Smooth muscle cell of the brain vasculature (primary cell): ENCODE measurements at regions not wholly inside any gene's neighbourhood (a gene's known extent, or its start where the extent isn't known, plus 50 kb on each side); places are given as distances from the start of the nearest gene placed in this dataset.
A peak's percentile ranks its signal among the peaks of the same experiment; 100 is the strongest.
"Not testable (repeated sequence)": the region's sequence is repeated elsewhere in the genome, so short reads cannot be mapped to it uniquely, and the experiment has no call there.

Experiments used
- DNase-seq: peaks from one replicate; pipeline ENCODE4 v3.0.0-alpha.2; 2012; ENCODE audit warnings: low read depth, low spot score

DNA sequence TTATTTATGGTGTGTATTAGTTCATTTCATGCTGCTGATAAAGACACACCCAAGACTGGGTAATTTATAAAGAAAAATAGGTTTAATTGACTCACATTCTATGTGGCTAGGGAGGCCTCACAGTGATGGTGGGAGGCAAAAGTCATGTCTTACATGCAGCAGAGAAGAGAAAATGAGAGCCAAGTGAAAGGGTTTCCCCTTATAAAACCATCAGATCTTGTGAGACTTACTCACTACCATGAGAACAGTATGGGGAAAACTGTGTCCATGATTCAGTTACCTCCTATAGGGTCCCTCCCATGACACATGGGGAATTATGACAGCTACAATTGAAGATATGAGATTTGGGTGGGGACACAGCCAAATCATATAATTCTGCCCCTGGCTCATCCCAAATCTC is 150.0 kb upstream of the AHI1 start:
- DNase-seq = no peak

DNA sequence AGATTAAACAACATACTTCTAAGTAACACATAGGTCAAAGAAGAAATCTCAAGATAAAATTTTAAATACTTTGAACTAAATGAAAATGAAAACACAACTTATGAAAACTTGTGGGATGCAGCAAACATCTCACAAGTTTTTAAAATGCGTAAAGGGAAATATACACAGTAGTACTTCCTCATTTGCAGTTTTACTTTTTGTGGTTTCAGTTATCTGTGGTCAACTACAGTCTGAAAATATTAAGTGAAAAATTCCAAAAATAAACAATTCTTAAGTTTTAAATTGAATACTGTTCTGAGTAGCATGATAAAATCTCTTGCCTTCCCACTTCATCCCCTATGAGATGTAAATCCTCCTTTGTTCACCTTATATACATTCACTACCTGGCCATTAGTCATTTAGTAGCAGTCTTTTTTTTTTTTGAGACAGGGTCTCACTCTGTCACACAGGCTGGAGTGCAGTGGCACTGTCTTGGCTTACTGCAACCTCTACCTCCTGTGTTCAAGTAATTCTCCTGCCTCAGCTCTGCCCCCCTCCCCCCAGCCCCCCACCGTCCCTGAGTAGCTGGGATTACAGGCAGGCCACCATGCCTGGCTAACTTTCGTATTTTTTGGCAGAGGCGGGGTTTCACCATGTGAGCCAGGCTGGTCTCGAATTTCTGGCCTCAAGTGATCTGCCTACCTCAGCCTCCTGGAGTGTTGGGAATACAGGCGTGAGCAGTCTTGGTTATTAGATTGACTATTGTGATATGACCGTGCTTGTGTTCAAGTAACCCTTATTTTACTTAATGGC is 154.6 kb upstream of the AHI1 start:
- no peak for DNase-seq

DNA sequence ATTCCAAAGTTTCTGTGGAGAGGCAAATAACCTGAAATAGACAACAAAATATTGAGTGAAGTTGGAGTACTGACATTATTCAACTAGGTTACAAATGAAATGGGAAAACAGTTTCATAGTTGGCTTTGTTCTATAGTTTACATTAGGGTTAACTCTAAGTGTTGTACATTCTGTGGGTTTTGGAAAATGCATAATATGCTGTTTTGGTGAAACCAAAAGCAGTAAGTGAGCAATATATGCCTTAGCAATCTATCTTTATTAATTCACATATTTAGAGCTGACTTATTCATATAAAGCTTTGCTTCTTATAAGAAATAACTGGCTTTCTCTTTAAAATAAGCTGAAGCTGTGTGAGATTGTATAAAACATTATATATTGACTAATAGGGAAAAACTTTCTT is 157.5 kb upstream of the AHI1 start:
- DNase-seq = no peak

DNA sequence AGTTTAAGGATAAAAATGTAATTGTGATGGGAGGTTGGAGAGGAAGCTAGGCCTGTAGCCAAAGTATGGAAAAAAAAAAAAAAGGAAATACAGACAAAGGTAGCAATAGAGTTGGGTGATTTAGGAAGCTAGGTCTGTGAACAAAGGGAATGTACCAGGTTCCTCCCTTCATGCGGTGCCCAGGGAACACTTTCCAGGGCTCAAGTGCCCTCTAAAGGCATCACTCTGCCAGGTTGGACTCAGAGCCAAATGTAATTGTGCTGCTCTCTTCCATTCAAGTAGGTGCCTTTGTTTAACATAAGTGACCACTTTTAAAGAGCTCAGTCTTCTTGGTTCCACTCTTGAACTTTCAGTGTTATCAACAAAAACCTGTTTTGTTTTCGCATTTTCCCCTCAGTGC is 159.7 kb upstream of the AHI1 start:
- DNase-seq = no peak

DNA sequence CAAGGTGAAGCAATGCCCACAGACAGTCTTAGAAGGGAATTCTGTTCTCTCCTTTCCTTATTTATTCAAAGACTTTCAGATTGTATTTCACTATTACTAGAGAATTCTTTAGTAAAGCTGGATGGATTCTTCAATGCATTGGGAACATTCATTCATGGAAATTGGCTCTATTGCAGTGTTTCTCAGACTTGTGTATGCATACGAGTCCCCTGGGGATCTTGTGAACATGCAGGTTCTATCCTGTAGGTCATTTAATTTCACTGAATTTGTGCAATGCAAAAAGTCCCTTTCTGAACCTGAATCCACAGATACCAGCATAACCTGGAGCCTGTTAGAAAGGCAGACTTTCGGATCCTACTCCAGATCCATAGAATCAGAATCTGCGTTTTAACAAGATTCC is 160.9 kb upstream of the AHI1 start:
- DNase-seq = no peak

DNA sequence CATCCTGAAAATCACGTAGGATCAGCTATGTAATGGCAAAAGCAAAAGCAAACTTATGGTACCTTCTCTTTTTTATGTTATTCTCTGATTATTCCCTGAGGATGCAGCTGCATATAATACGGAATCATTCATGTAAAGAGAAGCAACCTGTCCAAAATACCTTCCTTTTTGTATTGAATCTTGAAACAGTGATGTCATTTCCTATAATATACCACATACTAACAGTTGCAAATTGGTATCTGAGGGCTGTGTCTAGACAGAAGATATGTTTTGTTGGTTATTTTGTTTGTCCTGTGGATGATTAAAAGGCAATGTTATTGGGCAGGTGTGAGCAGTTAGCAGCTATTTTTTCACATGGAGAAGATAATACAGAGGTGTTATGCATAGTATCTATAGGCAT is 161.4 kb upstream of the AHI1 start:
- no peak for DNase-seq

DNA sequence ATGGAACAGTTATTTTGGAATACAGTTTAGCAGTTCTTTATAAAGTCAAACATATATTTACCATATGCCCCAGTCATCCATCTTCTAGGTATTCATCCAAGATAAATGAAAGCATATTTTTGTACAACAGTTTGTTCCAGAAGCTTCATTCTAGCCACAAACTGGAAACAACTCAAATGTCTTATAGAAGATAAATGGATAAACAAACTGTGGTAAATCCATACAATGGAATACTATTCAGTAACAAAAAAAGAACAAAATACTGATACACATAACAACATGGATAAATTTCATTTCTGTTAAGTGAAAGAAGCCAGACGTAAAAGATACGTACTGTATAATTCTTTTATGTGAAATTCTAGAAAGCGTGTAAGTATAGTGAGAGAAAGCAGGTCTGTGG is 167.0 kb upstream of the AHI1 start:
- DNase-seq = no peak

DNA sequence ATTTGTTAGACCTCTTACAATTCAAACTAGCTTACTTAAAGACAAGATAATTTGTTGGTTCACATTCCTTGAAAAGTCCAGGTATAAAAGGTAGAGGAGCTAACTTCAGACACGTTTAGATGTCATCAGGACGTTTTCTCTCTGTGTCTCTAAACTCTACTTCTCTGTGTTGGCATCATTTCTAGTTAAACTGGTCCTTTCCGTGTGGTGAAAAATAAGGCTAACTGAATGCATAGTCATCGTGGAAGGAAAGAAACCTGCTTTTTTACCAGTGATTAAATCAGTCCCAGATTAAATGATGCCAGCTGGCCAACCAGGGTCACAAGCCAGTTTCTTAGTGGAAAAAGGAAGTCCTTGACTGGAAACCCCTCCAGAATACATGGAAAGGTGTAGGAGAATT is 168.4 kb upstream of the AHI1 start:
- DNase-seq = no peak

DNA sequence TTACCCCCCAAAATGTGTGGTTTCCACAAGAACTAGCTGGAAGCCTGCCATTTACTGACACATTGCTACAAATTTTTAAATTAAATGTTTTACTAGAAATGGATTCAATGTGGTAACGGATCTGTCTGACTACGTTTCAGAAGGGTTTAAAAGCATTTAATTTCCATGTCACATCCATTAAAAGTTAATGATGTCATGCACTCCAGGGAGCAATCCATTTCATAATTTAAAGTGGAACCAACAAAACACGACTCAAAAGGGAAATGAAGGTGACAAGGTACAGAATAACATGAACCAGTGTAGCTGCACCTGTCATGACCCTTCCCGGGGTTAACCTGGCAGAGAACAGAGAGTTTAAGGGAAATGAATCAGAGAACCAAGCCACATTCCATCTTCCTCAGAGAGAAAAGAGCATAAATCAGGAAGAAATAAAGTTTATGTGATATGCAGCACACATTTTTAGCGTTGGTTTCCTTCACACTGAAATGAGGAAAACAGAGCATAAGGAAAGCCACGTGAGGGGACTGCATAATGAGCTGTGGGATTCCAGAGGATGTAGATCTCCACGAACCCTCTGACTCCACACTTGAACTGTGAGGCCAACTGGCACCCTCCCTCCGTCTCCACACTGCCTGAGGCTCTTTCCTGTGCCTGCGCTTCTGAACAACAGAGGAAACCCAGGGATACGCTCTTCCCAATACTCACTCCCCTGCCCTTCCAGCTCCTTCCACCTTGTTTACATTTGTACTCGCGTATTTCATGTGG is 170.3 kb upstream of the AHI1 start:
- DNase-seq = no peak

DNA sequence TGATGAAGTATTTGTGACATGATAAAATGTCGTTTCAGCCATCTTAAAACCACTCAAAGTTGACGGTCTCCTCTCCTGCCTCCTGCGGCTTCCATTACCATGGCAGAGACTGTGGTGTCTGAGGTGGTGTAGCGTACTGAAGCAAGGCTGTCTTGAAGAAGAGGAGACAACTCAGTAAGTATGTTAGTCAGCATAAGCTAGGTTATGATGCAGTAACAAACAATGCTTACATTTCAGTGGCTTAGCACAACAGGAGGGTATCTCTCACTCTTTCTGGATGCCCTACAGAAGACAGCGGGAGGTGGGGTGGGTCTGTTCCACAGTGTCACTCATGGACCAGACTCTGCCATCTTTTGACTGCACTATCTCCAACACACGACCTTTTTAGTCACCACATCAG is 174.7 kb upstream of the AHI1 start:
- no peak for DNase-seq

DNA sequence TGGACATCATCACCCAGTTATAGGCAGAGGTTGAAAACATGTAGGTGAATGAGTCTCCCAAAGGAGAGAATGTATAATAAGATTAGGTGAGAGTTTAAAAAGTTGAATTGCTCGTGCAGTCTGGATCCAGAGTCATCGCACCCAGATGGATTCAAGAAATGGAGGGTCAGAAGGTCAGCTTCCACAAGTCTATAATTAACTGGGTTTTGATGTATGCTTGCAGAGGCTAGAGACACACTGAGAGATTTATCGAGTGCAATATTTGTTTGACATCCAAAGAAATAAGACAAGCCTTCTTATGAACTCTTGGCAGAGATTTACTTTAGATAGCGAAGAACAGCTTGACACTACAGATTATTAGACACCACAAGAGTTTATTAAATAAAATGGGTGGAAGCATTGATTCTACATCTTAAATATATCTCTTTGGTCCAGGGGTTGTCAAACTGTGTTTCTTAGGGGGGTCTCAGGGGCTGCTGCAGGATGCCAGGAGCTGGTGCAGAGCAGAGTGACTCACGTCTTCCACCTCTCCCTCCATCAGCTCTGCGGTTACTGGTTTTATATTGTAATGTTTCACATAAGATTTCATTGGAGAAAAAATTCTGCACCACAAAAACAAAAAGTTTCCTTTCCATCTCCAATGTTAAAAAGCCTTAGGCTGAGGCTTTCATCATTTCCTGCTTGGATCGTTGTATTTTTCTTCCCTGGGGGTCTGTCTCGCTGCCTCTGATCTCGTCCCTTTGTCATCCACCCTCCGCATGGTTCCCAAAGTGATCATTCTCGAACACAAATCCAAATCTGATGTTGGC is 176.2 kb upstream of the AHI1 start:
- DNase-seq = no peak

DNA sequence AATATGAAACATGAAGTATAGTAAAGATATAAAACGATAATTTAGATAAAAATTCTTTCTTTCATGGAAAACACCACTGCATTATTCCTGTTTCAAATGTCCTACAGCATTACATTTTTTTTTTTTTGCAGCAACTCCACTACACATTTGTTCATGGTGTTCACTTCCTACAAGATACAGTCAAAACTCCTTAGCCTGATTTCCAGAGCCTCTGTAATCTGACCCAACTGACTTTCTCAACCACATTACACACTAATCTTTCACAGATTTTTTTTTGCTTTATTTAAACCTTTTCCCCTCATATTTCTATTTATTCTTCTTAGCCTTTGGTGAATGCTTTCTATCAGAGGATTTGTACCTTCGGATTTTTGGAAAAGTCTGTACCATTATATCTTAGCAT is 176.5 kb upstream of the PDE7B start:
- DNase-seq = no peak

DNA sequence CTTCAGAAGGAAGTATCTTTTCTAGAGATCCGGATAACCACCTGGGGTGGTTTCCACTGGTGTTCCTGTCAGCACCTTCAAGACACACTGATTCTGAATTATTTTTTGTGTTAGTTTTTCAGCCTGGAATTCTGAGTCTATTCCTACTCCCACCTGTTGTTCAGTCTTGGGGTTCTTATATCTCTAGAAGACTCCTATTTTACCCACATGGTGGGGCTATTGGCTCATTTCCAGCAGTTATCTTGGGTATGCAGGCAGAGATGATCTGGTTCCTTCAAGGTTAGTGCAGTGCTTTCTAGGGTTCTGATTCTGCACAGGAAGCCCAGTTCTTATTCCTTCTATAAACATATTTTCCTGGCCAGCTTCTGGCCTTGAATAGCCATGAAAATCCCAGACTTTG is 175.6 kb upstream of the PDE7B start:
- DNase-seq = peak; percentile 39

DNA sequence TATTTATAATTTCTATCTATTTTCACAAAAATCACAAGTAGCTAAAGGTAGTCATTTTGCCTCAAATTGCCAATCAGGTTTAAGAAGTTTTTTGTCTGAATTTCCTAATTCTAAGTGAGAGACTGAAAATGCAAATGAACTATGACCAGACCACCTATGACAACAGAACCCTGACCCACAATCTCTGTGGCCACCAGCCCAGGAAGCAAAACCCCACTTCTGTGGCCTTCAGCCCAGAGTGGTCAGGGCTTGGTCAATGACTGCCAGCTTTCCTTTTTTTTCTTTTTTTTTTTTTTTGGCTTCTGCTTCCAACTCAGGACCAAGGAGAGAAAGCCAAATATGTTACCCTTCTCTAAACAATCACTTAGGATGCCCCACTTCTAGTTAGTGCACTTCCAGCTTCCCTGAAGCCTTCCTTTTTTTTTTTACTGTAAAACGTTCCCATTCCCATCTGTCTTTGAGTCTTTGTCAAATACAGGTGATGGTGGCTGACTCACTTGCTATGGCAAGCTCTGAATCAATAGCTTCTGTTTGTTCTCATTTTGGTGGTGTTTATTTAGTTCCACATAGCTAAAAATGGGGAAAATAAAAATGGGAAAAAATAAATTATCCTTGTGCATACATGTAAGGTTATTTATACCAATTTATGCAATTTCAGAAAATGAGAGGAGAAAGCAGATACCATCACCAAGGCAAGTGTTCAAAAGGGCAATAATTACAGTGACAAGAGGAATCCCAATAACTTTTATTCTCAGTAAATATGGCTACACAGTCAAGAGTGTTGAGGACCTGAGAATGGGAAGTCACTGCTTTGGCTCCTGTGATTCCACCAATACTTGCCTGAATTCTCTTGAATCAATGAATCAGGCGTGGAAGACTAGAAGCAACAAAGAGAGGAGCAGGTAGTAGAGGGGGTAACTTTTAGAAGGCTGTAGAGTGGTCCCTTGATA is 170.3 kb upstream of the PDE7B start:
- DNase-seq = no peak

DNA sequence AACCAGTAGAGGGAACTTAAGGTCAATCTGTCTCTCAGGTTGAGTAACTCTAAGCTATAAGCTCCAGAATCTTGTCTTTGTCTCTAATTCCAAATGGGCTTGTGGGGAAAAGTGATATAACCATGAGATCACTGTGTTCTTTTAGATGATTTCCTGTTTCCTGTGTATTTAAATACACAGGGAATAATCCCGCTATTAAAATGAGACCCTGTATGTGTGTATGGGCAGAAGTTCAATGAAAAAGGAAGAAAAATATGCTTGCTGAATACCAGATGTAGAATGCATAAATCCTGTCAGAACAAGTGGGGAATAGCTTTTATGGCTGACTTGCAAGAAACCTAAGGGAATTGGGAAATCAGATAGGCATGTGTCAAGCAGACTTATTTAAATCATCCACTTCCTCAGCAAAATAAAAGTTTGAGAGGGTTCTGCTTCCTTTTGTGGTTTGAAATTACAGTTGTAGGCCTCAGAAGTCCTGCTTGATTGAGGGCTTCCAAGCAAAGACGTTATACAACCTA is 164.7 kb upstream of the PDE7B start:
- DNase-seq = no peak

DNA sequence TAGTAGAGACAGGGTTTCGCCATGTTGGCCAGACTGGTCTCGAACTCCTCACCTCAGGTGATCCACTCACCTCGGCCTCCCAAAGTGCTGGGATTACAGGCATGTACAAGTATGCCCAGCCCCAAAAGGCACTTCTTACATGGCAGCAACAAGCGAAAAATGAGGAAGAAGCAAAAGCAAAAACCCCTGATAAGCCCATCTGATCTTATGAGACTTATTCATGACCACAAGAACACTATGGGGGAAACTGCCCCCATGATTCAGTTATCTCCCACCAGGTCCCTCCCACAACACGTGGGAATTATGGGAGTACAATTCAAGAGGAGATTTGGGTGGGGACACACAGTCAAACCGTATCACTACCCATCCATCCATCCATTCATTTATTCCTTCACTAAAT is 163.0 kb upstream of the PDE7B start:
- DNase-seq = not testable (repeated sequence)

DNA sequence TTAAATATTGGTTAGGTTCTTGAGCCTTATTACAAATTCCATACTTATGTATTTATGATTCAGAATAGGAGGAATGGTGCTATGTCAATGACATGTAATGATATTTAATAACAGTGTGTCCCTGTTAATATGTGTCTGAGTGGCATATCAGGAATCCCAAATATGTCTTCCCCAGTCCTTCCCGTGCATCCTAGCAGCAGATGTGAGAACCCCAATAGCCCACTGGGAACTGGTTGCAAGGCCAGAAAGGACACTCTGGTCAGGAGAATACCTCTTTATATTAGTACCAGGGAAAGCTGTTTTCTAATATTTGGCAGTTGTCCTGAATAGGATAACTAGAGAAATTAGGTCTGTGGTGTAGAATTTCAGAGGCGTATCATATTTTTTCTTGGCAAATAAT is 159.1 kb upstream of the PDE7B start:
- no peak for DNase-seq

DNA sequence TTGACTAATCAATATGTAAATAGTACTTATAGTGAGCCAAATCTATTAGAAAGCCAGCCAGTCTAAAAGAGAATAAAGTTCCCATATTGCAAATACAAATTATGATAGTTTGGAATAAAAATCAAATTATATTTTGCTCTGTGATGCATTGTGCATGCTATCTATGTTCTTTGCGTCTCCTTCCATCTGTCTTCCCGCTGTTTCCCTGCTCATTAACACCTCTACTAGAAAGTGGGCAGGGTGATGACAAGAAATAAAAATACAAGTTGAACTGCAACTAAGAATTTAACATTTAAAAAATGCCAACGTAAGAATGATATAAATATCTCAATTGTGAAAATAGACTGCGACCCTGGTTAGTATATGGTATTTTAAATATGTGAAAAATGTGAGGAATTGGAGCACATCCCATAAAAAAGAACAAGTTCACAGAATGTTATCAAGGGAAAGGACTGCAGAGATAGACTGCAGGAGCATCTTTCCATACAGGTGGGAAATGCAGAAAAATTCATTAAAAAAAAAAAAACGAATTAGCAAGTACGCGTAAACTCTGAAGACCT is 157.6 kb upstream of the PDE7B start:
- DNase-seq = no peak

DNA sequence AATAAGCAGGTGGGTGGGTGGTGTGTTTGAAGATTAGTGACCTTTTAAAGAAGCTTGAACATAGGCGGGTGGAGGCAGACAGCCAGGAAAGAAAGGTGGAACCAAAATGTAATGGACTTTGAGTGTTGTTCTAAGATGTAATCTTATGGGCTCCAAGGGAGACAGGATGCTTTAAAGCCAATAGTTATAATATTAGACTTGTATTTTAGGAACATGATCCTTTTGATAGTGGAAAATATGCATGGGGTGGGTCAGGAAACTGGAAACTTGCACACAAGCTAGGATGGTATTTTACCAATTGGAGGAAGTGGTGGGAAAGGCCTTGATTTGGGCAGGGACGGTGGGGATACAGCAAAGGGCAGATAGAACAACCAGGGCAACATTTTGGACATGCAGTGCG is 151.8 kb upstream of the PDE7B start:
- no peak for DNase-seq

DNA sequence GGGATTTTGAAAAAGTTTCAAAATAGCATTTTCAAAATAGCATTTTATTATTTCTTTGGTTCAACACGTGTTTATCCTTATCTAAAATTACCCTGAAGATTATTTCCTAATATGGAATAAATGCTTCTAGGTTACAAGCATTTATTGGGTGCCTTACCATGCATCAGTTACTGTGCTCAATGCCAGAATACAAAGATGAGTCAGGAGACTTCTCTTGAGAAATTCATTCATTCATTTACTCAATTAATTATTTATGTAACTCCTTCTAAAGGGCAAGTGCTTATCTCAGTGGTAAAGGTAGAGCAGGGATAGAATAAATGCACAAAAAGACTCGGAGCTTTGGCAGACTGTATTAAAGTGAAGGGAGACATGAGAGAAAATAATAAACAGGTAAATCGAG is 150.1 kb upstream of the PDE7B start:
- DNase-seq = no peak

DNA sequence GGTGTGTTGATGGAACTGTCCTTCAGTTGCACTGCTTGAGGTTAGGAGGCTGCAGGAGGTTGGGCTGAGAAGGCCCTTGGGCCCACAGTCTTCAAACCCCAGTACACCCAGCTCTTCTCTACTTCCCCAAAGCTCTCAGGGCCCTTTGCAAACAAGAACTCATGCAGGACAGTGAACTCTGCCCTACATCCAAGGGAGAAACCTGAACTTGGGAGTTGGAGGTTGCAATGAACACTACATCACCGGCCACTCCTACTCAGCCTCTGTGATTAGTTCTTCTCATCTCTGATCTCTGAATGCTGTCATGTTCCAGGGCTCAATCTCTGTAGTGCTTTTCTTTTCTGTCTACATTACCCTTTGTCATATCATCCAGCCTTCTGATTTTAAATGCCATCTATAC is 148.5 kb upstream of the PDE7B start:
- DNase-seq = no peak
